ENCODE measurements at regions not wholly inside any gene's neighbourhood (a gene's known extent, or its start where the extent isn't known, plus 50 kb on each side); places are given as distances from the start of the nearest gene placed in this dataset.

- no peak overlapping the region for H3K4me2 ChIP-seq (ENCODE audit: low read depth, low read length, poor library complexity, severe bottlenecking)
- no peaks in the 10 kb centered on the region for H3K4me1 ChIP-seq (ENCODE audit: insufficient read depth, low read length, poor library complexity, severe bottlenecking)
- no peak overlapping the region for H3K9ac ChIP-seq (ENCODE audit: low read depth, low read length, poor library complexity, severe bottlenecking)
- no peaks in the 10 kb centered on the region for H3F3A ChIP-seq (ENCODE audit: low read depth)
- H3K79me2 ChIP-seq (ENCODE audit: insufficient read depth, low read length), result no peaks in the 10 kb centered on the region
- no peaks in the 10 kb centered on the region for H3K9me2 ChIP-seq (replicated peaks; ENCODE audit: low read depth, low read length)
- peaks cover 6% of the 10 kb centered on the region; the same call in 1 of the 2 replicates for H3K9me3 ChIP-seq (ENCODE audit: insufficient read depth, low read depth, low read length)
- no peak overlapping the region for H3K4me3 ChIP-seq (ENCODE audit: low read length, poor library complexity, severe bottlenecking)
- H4K20me1 ChIP-seq (ENCODE audit: insufficient read depth, low read length, poor library complexity, severe bottlenecking), result no peaks in the 10 kb centered on the region
- no peak overlapping the region for H2AFZ ChIP-seq (ENCODE audit: low read length)
- TF ChIP-seq EZH2phosphoT487 (IDR thresholded peaks at IDR 0.05; ENCODE audit: borderline replicate concordance), result no peak
- TF ChIP-seq CTCF (conservative IDR thresholded peaks at IDR 0.05; ENCODE audit: low read length), result no peak
- H3K27me3 ChIP-seq (ENCODE audit: insufficient read depth, low read length, poor library complexity, severe bottlenecking), result no peaks in the 10 kb centered on the region
- no peaks in the 10 kb centered on the region for H3K36me3 ChIP-seq (ENCODE audit: insufficient read depth, low read length)
These were observed 336.3 kb downstream of the SLITRK6 start for GRCh38 chr13:85462792-85463425.

GRCh38 chr13:85461621-85462020 is 337.6 kb downstream of the SLITRK6 start:
- no peak overlapping the region for H3K4me2 ChIP-seq (ENCODE audit: low read depth, low read length, poor library complexity, severe bottlenecking)
- TF ChIP-seq EZH2phosphoT487 (IDR thresholded peaks at IDR 0.05; ENCODE audit: borderline replicate concordance) (no peak), CTCF (conservative IDR thresholded peaks at IDR 0.05; ENCODE audit: low read length) (no peak)

GRCh38 chr13:85445534-85445933 is 353.7 kb downstream of the SLITRK6 start:
- Histone ChIP-seq H4K20me1 (ENCODE audit: insufficient read depth, low read length, poor library complexity, severe bottlenecking) (no peaks in the 10 kb centered on the region), H3K9me2 (replicated peaks; ENCODE audit: low read depth, low read length) (no peaks in the 10 kb centered on the region), H2AFZ (ENCODE audit: low read length) (no peak overlapping the region), H3F3A (ENCODE audit: low read depth) (no peaks in the 10 kb centered on the region), H3K36me3 (ENCODE audit: insufficient read depth, low read length) (no peaks in the 10 kb centered on the region), H3K4me2 (ENCODE audit: low read depth, low read length, poor library complexity, severe bottlenecking) (no peak overlapping the region), H3K79me2 (ENCODE audit: insufficient read depth, low read length) (no peaks in the 10 kb centered on the region), H3K4me3 (ENCODE audit: low read length, poor library complexity, severe bottlenecking) (no peak overlapping the region), H3K4me1 (ENCODE audit: insufficient read depth, low read length, poor library complexity, severe bottlenecking) (no peaks in the 10 kb centered on the region), H3K27me3 (ENCODE audit: insufficient read depth, low read length, poor library complexity, severe bottlenecking) (no peaks in the 10 kb centered on the region), H3K9me3 (ENCODE audit: insufficient read depth, low read depth, low read length) (no peaks in the 10 kb centered on the region), H3K9ac (ENCODE audit: low read depth, low read length, poor library complexity, severe bottlenecking) (no peak overlapping the region)
- TF ChIP-seq CTCF (conservative IDR thresholded peaks at IDR 0.05; ENCODE audit: low read length), result no peak
- no peak for TF ChIP-seq EZH2phosphoT487 (IDR thresholded peaks at IDR 0.05; ENCODE audit: borderline replicate concordance)

More at GRCh38 chr13:85461621-85462020, 337.6 kb downstream of the SLITRK6 start:
- no peak overlapping the region for H3K9ac ChIP-seq (ENCODE audit: low read depth, low read length, poor library complexity, severe bottlenecking)
- no peak overlapping the region for H3K4me3 ChIP-seq (ENCODE audit: low read length, poor library complexity, severe bottlenecking)
- no peaks in the 10 kb centered on the region for H4K20me1 ChIP-seq (ENCODE audit: insufficient read depth, low read length, poor library complexity, severe bottlenecking)
- no peaks in the 10 kb centered on the region for H3K36me3 ChIP-seq (ENCODE audit: insufficient read depth, low read length)
- no peaks in the 10 kb centered on the region for H3K79me2 ChIP-seq (ENCODE audit: insufficient read depth, low read length)
- no peaks in the 10 kb centered on the region for H3K27me3 ChIP-seq (ENCODE audit: insufficient read depth, low read length, poor library complexity, severe bottlenecking)
- no peaks in the 10 kb centered on the region for H3F3A ChIP-seq (ENCODE audit: low read depth)
- H2AFZ ChIP-seq (ENCODE audit: low read length), result no peak overlapping the region
- peaks cover 19% of the 10 kb centered on the region; the same call in 1 of the 2 replicates for H3K9me3 ChIP-seq (ENCODE audit: insufficient read depth, low read depth, low read length)
- H3K4me1 ChIP-seq (ENCODE audit: insufficient read depth, low read length, poor library complexity, severe bottlenecking), result no peaks in the 10 kb centered on the region
- H3K9me2 ChIP-seq (replicated peaks; ENCODE audit: low read depth, low read length), result no peaks in the 10 kb centered on the region
